ENCODE measurements at regions not wholly inside any gene's neighbourhood (a gene's known extent, or its start where the extent isn't known, plus 50 kb on each side); places are given as distances from the start of the nearest gene placed in this dataset.
A peak's percentile ranks its signal among the peaks of the same experiment; 100 is the strongest.
"Not testable (repeated sequence)": the region's sequence is repeated elsewhere in the genome, so short reads cannot be mapped to it uniquely, and the experiment has no call there.

GRCh38 chr5:123949043-123949804 is 437.2 kb downstream of the CSNK1G3 start:
- no peak for DNase-seq (ENCODE audit: low spot score)

- DNase-seq (ENCODE audit: low spot score) = no peak
These were observed 435.8 kb downstream of the CSNK1G3 start for GRCh38 chr5:123947797-123948196.

- DNase-seq (ENCODE audit: low spot score) = no peak
These were observed 433.6 kb downstream of the CSNK1G3 start for GRCh38 chr5:123945548-123945947.

- DNase-seq (ENCODE audit: low spot score) = no peak
These were observed 431.2 kb downstream of the CSNK1G3 start for GRCh38 chr5:123943151-123943550.

- DNase-seq (ENCODE audit: low spot score) = no peak
These were observed 428.4 kb downstream of the CSNK1G3 start for GRCh38 chr5:123940416-123940815.

GRCh38 chr5:123937230-123937629 is 425.3 kb downstream of the CSNK1G3 start:
- DNase-seq (ENCODE audit: low spot score) = peak; percentile 28

- DNase-seq (ENCODE audit: low spot score) = no peak
These were observed 424.6 kb downstream of the CSNK1G3 start for GRCh38 chr5:123936548-123936947.

GRCh38 chr5:123933812-123934211 is 421.8 kb downstream of the CSNK1G3 start:
- DNase-seq (ENCODE audit: low spot score) = not testable (repeated sequence)

GRCh38 chr5:123929055-123929474 is 417.1 kb downstream of the CSNK1G3 start:
- DNase-seq (ENCODE audit: low spot score) = no peak

GRCh38 chr5:123928401-123928800 is 416.4 kb downstream of the CSNK1G3 start:
- DNase-seq (ENCODE audit: low spot score) = no peak

- DNase-seq (ENCODE audit: low spot score) = no peak
These were observed 409.2 kb downstream of the CSNK1G3 start for GRCh38 chr5:123921193-123921592.

GRCh38 chr5:123916345-123917121 is 404.6 kb downstream of the CSNK1G3 start:
- no peak for DNase-seq (ENCODE audit: low spot score)

GRCh38 chr5:123914333-123914732 is 402.4 kb downstream of the CSNK1G3 start:
- DNase-seq (ENCODE audit: low spot score) = no peak

- no peak for DNase-seq (ENCODE audit: low spot score)
These were observed 395.4 kb downstream of the CSNK1G3 start for GRCh38 chr5:123907349-123907748.

- no peak for DNase-seq (ENCODE audit: low spot score)
These were observed 394.8 kb downstream of the CSNK1G3 start for GRCh38 chr5:123906698-123907295.

GRCh38 chr5:123885081-123885480 is 373.1 kb downstream of the CSNK1G3 start:
- DNase-seq (ENCODE audit: low spot score) = no peak

GRCh38 chr5:123882965-123883345 is 371.0 kb downstream of the CSNK1G3 start:
- DNase-seq (ENCODE audit: low spot score) = peak; percentile 13

GRCh38 chr5:123882319-123882964 is 370.5 kb downstream of the CSNK1G3 start:
- peak; percentile 12 for DNase-seq (ENCODE audit: low spot score)

- no peak for DNase-seq (ENCODE audit: low spot score)
These were observed 369.8 kb downstream of the CSNK1G3 start for GRCh38 chr5:123881759-123882244.

- no peak for DNase-seq (ENCODE audit: low spot score)
These were observed 368.9 kb downstream of the CSNK1G3 start for GRCh38 chr5:123880875-123881274.

GRCh38 chr5:123879071-123879470 is 367.1 kb downstream of the CSNK1G3 start:
- DNase-seq (ENCODE audit: low spot score) = no peak

- DNase-seq (ENCODE audit: low spot score) = no peak
These were observed 364.4 kb downstream of the CSNK1G3 start for GRCh38 chr5:123876276-123876790.
